ENCODE measurements at regions not wholly inside any gene's neighbourhood (a gene's known extent, or its start where the extent isn't known, plus 50 kb on each side); places are given as distances from the start of the nearest gene placed in this dataset.
"Not testable (repeated sequence)": the region's sequence is repeated elsewhere in the genome, so short reads cannot be mapped to it uniquely, and the experiment has no call there.

- DNase-seq (ENCODE audit: low spot score): no peak
These were observed 521.0 kb upstream of the EPHA7 start for GRCh38 chr6:93940381-93940780.

DNA sequence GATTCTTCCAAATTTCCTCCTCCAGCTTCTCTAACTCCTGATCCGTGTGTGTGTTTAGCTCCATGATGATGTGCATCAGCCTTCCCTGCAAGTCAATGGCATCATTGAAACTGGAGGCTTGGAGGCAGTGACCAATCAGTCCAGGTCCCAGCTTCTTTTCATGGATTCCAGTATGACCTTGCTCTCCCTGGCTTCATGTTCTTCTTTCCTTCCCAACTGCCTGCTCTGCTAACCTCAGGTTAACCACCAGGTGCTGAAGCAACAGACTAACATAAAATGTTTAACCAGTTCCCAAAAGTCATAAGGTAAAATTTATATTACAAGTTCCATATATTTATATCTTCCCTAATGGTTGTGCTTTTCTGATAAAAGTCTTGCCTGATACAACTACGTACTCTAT lies 512.8 kb upstream of the EPHA7 start:
- DNase-seq (ENCODE audit: low spot score): no peak

DNA sequence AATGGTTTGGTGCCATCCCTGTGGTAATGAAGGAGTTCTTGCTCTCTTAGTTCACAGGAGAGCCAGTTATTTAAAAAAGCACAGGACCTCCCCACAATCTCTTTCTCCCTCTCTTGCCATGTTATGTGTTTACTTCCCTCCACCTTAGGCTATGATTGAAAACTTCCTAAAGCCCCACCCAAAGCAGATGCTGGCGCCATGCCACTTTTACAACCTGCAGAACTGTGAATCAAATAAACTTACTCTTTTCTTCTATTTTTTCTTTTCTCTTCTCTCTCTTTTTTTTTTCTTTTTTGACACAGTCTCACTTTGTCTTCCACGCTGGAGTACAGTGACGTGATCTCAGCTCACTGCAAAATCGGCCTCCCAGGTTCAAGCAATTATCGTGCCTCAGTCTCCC lies 508.4 kb upstream of the EPHA7 start:
- DNase-seq (ENCODE audit: low spot score): no peak

- DNase-seq (ENCODE audit: low spot score): no peak
These were observed 500.0 kb upstream of the EPHA7 start for GRCh38 chr6:93919365-93919764.

DNA sequence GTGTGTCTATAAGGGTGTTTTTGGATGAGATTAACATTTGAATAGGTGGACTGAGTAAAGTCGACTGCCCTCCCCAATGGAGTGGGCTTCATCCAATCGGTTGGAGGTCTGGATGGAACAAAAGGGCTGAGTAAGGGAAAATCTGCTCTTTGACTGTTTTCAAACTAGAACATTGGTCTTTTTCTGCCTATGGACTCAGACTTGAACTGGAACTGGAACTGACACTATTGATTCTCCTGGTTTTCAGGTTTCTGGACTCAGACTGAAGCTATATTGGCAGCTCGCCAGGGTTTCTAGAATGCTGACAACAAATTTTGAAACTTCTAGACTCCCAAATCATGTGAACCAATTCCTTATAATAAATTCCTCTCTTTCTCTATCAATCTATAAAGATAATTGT lies 498.9 kb upstream of the EPHA7 start:
- no peak for DNase-seq (ENCODE audit: low spot score)

- no peak for DNase-seq (ENCODE audit: low spot score)
These were observed 497.9 kb upstream of the EPHA7 start for GRCh38 chr6:93917216-93917615.

DNA sequence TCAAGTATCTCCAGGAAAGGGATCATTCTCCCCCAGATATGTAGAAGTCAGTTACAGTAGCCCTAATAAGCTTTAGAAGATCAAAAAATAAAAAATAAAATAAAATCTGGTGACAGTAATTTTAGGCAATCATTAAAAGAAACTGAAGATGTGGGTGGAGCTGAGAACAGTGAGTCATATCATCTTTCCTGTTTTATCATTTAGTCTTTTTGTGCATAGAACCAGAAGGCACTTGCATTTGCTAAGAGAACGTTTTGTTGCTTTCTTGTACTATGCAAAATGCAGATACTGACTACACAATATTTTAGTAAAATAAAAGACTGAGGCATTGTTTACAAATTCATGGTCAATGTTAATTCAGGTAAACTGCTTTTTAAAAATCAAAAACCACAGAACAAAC lies 497.4 kb upstream of the EPHA7 start:
- DNase-seq (ENCODE audit: low spot score): no peak

GRCh38 chr6:93915961-93916360 lies 496.6 kb upstream of the EPHA7 start:
- no peak for DNase-seq (ENCODE audit: low spot score)

DNA sequence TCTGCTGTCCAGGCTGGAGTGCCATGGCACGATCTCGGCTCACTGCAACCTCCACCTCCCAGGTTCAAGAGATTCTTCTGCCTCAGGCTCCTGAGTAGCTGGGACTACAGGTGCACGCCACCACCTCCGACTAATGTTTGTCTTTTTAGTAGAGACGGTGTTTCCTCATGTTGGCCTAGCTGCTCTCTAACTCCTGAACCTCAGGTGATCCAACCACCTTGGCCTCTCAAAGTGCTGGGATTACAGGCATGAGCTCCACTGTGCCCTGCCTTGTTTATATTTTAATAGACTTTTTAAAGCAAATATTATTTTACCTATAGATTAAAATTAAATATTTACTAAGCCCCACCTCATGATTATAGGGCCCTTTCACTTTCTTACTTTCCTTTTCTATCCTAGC lies 483.2 kb upstream of the EPHA7 start:
- DNase-seq (ENCODE audit: low spot score): no peak

- DNase-seq (ENCODE audit: low spot score): no peak
These were observed 480.8 kb upstream of the EPHA7 start for GRCh38 chr6:93900142-93900541.

DNA sequence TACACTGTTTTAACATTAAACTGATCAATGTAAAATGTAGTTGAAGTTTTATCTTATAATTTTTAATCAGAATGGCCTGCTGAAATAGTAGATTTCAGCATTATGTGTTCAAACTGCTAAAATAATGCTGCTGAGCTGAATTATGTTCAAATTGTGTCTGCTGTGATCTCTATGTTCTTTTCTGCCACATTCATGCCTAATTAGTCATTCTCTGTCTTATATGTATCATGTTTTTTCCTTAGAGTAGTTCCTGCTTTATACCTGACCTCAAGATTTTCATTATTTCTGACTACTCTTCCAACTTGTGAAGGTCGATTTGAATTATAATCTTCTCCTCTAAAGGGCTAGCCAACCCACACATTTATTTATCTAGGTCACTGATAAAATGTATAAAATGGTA lies 476.7 kb upstream of the EPHA7 start:
- no peak for DNase-seq (ENCODE audit: low spot score)

DNA sequence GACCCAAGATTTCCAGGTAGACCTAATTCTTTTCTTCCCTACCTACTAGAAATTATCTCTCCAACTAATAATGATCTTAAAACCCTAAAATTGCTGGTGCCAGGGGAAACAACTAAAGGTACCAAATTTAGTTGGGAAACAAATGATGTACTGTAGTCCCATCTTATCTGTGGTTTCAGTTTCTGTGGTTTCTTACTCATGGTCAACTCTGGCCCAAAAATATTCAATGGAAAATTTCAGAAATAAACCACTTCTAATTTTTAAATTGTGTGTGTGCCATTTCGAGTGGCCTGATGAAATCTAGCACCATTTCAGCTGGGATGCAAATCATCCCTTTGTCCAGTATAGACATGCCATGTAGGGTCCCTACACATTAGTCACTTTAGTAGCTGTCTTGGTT lies 475.2 kb upstream of the EPHA7 start:
- DNase-seq (ENCODE audit: low spot score): no peak

- DNase-seq (ENCODE audit: low spot score): no peak
These were observed 470.4 kb upstream of the EPHA7 start for GRCh38 chr6:93889713-93890112.

DNA sequence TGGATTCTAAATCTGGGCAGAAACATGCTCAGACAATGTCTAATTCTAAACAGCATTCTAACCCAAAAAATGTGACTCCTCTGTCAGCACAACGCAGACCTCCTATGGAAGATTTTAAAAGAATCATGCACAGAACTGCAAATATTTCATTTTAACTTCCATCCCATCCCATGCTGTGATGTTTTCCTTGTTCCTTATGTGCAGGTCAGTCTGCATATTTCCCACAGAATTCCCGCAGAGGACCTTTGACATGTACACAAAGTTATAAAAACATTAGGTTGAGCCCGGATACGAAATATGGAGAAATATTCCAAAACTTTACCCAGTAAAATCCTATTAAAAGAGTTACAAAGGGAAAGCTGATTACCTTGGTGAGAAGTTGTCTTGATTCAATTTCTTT lies 467.1 kb upstream of the EPHA7 start:
- no peak for DNase-seq (ENCODE audit: low spot score)

DNA sequence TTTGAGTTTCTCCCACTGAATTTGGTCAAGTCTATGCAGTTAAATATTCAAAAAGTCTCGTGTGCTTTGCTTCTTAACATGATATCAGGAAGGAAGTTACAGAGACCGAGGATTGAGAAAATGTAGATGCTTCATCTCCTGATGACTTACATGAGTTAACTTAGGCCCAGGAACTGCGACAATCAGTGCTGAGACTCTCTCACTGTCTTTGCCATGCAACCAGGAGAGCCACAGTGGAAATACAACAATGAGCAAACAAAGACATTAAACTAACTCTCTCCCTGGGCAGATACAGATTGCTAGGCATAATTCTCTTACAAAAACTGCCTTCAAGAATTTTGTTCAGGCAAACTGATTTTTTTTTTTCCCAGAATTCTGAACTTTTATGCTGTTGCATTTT lies 440.6 kb upstream of the EPHA7 start:
- no peak for DNase-seq (ENCODE audit: low spot score)

DNA sequence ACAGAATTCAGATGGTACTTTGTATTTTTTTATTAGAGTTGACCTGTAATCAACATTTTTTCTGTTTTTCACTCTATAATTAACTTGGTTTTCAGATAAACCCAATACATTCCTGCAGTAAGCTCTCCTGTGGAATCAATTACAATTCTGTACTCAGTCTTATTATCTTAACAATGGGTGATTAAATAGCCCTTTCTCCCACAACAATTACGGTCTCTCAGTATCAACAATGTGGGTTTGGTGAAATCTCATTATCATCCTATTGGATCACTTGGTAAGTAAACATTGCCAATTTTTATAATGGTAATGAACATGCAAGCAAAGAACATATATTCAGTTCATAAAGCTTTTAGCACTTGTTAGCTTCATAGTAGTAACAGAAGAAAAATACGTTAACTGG lies 438.9 kb upstream of the EPHA7 start:
- DNase-seq (ENCODE audit: low spot score): no peak

- DNase-seq (ENCODE audit: low spot score): no peak
These were observed 430.5 kb upstream of the EPHA7 start for GRCh38 chr6:93849857-93850256.

DNA sequence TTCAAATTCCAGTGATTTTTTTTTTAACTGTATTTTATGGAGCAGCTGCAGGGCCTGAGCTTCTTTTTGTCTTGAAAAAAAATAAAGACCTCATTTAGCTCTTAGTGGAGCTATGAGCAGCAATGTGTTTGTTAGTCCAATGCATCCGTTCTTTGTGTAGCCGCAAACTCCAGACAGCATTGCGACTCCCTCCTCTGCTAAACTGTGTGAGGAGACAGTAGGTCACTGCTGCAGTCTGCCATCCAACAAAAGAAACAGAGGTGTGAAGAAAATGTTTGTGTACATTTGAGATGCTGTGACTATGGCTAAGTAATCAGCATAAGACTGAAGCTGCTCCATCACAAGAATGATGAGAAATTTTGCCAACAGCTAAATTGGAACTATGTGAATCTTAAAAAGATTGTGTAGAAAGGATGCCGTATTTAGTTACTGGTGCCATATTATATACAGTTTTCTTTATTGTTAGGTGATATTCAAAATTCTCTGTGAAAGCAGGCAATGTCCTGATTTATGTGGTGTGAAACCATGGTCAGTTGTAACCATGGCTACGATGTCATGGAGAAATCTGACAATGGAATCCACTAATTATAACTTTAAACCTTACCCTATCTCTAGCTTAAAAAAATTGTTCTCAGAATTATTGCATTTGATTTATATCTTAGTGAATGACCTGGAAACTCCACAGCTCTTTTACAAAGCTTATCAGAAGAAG lies 428.8 kb upstream of the EPHA7 start:
- DNase-seq (ENCODE audit: low spot score): no peak

DNA sequence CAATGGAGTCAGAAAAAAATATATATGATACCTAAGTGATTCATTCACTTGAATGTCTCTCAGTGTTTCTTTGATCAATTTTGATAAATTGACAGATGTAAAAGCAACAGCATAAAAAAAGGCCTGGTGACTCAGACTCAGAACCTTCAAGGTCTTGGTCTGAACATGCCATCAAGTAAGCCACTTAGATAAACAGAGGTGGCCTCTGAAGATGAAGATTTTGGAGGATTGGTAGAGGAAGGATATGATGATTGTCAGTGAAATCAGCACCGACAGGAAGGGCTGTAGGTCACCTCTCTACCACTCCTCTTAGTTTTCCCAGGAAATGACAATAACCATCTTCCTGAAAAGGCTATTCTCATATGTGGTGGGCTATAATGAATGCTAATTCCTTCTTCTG lies 422.8 kb upstream of the EPHA7 start:
- no peak for DNase-seq (ENCODE audit: low spot score)

DNA sequence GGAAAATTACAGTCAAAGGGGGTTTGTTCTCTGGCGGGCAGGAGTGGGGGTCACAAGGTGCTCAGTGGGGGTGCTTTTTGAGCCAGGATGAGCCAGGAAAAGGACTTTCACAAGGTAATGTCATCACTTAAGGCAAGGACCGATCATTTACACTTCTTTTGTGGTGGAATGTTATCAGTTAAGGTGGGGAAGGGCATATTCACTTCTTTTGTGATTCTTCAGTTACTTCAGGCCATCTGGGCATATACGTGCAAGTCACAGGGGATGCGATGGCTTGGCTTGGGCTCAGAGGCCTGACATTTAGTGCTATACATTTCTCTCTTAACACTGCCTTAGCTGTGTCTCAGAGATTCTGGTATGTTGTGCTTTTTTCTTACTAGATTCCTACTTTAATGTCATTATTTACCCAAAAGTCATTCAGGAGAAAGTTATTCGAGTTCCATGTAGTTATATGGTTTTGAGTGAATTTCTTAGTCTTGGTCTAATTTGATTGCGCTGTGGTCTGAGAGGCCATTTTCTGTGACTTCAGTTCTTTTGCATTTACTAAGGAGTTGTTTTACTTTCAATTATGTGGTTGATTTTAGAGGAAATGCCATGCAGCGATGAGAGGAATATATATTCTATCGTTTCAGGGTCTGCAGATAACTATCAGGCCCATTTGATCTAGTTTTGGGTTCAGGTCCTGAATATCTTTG lies 416.2 kb upstream of the EPHA7 start:
- DNase-seq (ENCODE audit: low spot score): not testable (repeated sequence)

DNA sequence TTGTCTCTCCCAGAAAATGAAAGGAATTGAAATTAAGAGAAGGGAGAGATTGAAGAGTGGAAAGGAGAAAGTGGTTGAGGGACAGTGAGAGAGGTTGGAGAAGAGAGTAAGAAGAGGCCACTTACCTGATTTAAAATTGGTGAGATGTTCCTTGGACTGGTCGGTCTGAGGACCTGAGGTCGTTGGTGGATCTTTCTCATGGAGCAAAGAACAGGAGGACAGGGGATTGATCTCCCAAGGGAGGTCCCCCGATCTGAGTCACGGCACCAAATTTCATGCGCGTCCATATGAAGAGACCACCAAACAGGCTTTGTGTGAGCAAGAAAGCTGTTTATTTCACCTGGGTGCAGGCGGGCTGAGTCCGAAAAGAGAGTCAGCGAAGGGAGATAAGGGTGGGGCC lies 415.7 kb upstream of the EPHA7 start:
- not testable (repeated sequence) for DNase-seq (ENCODE audit: low spot score)

DNA sequence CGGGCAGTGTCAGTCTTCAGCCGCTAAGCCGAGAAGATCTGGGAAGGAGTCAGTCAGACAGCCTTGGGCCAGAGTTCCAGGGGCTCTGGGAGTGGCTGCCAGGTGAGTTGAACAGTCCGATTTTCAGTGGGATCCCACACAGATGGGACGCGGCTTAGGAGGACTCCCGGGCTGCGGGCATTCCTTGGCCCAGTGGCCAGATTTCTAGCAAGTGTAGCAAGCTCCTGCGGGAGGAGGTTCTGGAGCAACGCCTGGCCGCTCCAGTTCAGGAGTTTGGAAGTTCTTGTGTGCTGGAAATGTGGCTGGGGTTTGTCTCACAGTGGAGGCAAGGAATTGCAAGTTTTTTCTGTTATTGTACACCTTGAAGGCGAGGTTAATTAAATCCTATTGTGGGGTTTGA lies 414.0 kb upstream of the EPHA7 start:
- not testable (repeated sequence) for DNase-seq (ENCODE audit: low spot score)

GRCh38 chr6:93829757-93830156 lies 410.4 kb upstream of the EPHA7 start:
- DNase-seq (ENCODE audit: low spot score): not testable (repeated sequence)

- DNase-seq (ENCODE audit: low spot score): no peak
These were observed 409.6 kb upstream of the EPHA7 start for GRCh38 chr6:93829009-93829408.

Data from SW480 (cell line).